ENCODE measurements at regions not wholly inside any gene's neighbourhood (a gene's known extent, or its start where the extent isn't known, plus 50 kb on each side); places are given as distances from the start of the nearest gene placed in this dataset.

DNA sequence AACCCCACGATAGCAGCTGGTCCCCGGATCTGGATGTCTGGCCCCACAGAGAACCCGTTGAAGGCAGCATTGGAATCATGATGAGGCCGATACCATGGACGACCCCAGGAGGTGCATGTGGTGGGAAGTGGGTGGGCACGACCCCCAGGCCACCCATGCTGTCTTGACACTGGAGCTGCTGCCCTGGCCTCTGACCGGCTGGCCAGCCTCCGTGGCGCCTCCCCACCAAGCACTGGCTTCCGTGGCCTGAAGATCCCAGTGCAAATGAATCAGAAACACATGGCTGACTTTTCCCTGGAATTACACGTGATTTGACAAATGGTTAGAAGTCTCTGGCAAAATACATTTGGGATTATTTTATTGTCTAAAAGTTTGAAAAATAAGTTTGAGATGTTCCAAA, 259.0 kb upstream of the IRX1 start:
- TF ChIP-seq, protein P1, sequence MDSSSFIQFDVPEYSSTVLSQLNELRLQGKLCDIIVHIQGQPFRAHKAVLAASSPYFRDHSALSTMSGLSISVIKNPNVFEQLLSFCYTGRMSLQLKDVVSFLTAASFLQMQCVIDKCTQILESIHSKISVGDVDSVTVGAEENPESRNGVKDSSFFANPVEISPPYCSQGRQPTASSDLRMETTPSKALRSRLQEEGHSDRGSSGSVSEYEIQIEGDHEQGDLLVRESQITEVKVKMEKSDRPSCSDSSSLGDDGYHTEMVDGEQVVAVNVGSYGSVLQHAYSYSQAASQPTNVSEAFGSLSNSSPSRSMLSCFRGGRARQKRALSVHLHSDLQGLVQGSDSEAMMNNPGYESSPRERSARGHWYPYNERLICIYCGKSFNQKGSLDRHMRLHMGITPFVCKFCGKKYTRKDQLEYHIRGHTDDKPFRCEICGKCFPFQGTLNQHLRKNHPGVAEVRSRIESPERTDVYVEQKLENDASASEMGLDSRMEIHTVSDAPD (CRISPR knock-in tag; IDR thresholded peaks at IDR 0.05) = no peak
- TF ChIP-seq CREBBP (IDR thresholded peaks at IDR 0.05; ENCODE audit: low read depth, low read length) = no peak
- TF ChIP-seq HMG20A (CRISPR knock-in tag; conservative IDR thresholded peaks at IDR 0.05) = no peak
- TF ChIP-seq, protein P2, sequence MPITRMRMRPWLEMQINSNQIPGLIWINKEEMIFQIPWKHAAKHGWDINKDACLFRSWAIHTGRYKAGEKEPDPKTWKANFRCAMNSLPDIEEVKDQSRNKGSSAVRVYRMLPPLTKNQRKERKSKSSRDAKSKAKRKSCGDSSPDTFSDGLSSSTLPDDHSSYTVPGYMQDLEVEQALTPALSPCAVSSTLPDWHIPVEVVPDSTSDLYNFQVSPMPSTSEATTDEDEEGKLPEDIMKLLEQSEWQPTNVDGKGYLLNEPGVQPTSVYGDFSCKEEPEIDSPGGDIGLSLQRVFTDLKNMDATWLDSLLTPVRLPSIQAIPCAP (CRISPR knock-in tag; IDR thresholded peaks at IDR 0.05; ENCODE audit: borderline replicate concordance) = no peak
- TF ChIP-seq ATF7 (IDR thresholded peaks at IDR 0.05) = no peak
- no peak for TF ChIP-seq NCOA1 (IDR thresholded peaks at IDR 0.05; ENCODE audit: low read depth)
- H3K4me1 ChIP-seq (replicated peaks in 1 of 2; ENCODE audit: control insufficient read depth in 2 of 2, insufficient read depth in 2 of 2, low read length in 2 of 2) = no peaks in the 10 kb centered on the region
- CTCF ChIA-PET (ENCODE audit: low intra/inter-chr PET ratio) = no interaction called here
- no peaks in the 10 kb centered on the region for H3K9me1 ChIP-seq (ENCODE audit: control insufficient read depth, insufficient read depth, low read length)
- POLR2A ChIA-PET = no interaction called here
- H3K4me3 ChIP-seq = no peak overlapping the region
- H4K20me1 ChIP-seq (replicated peaks; ENCODE audit: control insufficient read depth, insufficient read depth, low read length) = no peaks in the 10 kb centered on the region; the same call in 1 of the 2 replicates
- in situ Hi-C loops (cut with MboI) = no loop called here
- intact Hi-C loops (cut with micrococcal nuclease) = no loop called here
- no peaks in the 10 kb centered on the region for H3K79me2 ChIP-seq (ENCODE audit: control insufficient read depth, insufficient read depth, low read length)
- peaks cover 6 to 44% of the 10 kb centered on the region in 2 experiments; a peak in 3 of 5 replicates for H3K27me3 ChIP-seq (ENCODE audit: control insufficient read depth in 2 of 2, insufficient read depth in 2 of 2, low read length in 2 of 2)
- FAIRE-seq (no peak), ATAC-seq (no peak), DNase-seq (ENCODE audit: extremely low read depth in 1 of 4, low spot score in 3 of 4) (no peak)
- no peak overlapping the region for H3K4me2 ChIP-seq (ENCODE audit: insufficient read depth, low read length)
- BruUV-seq (replicated peaks) = no TSS peak
- H3K36me3 ChIP-seq (ENCODE audit: control insufficient read depth, insufficient read depth, low read length) = no peaks in the 10 kb centered on the region
- H2AFZ ChIP-seq (ENCODE audit: low read depth, low read length) = no peak overlapping the region
- no peak overlapping the region for H3K27ac ChIP-seq (ENCODE audit: extremely low read depth, low read depth, low read length)
- H3K9ac ChIP-seq (ENCODE audit: insufficient read depth in 1 of 2, low read depth in 2 of 2, low read length in 2 of 2) = no peak overlapping the region
- H3K9me3 ChIP-seq (replicated peaks; ENCODE audit: control insufficient read depth, insufficient read depth, low read depth, low read length) = no peaks in the 10 kb centered on the region
- WGBS (ENCODE audit: insufficient coverage, low coverage, missing lambda C conversion rate) = 2% methylated on average over 11 of the region's 11 CpGs
